ENCODE measurements at regions not wholly inside any gene's neighbourhood (a gene's known extent, or its start where the extent isn't known, plus 50 kb on each side); places are given as distances from the start of the nearest gene placed in this dataset.

- TF ChIP-seq CTCF (IDR thresholded peaks at IDR 0.05) = no peak
- TF ChIP-seq POLR2A (IDR thresholded peaks at IDR 0.05) = no peak
Measured at GRCh38 chr6:134702279-134702678, 247.6 kb downstream of the ALDH8A1 start.

All from right lobe of liver (tissue), 4 donors.